ENCODE measurements at regions not wholly inside any gene's neighbourhood (a gene's known extent, or its start where the extent isn't known, plus 50 kb on each side); places are given as distances from the start of the nearest gene placed in this dataset.

DNA sequence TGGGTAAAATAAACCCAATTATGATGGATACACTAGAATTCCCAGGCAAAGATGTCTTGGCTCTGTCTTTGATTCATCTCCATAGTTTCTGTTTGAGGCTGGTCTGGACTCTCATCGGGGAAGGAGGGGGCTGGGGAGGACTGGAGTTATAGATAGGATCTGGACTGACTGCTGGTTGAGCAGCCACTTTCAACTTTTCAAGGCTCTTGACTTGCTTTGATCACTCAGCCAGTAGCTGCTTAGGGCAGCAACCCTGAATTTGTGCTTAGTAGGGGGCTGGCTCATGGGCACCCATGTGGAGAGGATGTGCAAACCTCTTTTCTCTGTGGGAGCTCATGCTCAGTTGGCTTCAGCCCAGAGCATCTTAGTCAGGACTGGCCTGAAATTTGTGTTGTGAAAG, 114.0 kb upstream of the NEDD9 start:
- Mint-ChIP-seq H3K9me3 (no peaks in the 10 kb centered on the region), H3K4me1 (peaks cover 92% of the 10 kb centered on the region), H3K27me3 (no peaks in the 10 kb centered on the region), H3K36me3 (ENCODE audit: insufficient read depth) (peaks cover 13% of the 10 kb centered on the region), H3K27ac (ENCODE audit: low read depth) (peak overlapping the region; percentile 37), H3K4me3 (no peak overlapping the region)
- ATAC-seq (replicated peaks; ENCODE audit: extremely low read depth, poor library complexity, severe bottlenecking) (no peak), DNase-seq (ENCODE audit: low spot score in 2 of 2) (no peak)

DNA sequence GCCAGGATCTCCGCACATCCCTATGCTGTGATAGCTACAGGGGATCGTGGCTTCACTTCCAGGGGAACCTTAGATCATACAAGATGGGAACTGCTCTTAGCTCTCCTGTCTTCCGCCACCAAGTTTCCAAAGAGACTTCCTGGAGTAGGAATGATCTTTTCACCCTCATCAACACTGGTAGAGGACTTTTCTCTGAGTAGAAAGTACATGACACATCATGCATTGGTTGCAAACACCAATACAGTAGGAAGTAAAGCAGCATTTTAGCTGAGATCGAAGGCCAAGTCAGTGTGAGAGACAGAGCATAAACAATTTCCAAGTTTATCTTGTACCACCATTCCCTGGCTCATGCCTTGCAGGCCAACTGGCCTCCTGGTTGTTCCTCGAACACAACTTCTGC, 113.1 kb upstream of the NEDD9 start:
- ATAC-seq (replicated peaks; ENCODE audit: extremely low read depth, poor library complexity, severe bottlenecking) (no peak), DNase-seq (ENCODE audit: low spot score in 2 of 2) (no peak)
- Mint-ChIP-seq H3K36me3 (ENCODE audit: insufficient read depth) (peaks cover 12% of the 10 kb centered on the region), H3K4me3 (no peak overlapping the region), H3K27ac (ENCODE audit: low read depth) (no peak overlapping the region), H3K27me3 (no peaks in the 10 kb centered on the region), H3K4me1 (peaks cover 90% of the 10 kb centered on the region), H3K9me3 (no peaks in the 10 kb centered on the region)

DNA sequence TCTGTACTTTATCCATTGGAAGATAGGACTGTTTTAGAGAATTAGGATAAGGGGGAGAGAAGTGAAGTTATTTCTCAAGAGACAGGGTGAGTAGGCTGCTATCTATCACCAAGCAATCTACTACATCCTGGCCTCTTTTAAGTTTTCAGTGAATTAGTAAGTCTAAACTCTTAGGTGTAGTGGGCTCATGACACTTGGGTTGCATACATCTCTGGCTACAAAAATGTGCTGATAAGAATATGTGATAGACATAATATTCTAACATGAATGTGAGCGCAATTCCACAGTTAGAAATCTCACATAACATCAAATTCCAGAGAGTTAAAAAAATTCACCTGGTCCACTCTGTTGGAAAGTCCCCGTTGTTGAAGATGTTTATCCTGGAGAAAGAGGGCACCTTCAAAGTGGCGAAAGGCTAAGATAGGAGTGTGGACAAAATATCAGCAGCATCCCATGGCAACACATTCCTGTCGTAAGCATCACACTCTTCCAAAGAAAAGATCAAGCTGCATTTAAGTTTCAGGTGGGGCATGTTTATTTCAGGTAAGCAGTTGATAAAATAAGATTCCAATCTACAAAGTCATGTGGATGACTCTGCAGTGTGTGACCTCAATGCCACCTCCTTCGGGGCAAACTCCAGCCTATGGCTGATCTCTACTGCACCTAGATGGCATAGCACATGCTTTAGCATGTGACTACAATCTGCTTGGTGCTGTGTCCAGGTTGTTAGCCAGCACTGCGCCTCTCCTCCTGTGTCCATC, 111.7 kb upstream of the NEDD9 start:
- DNase-seq (ENCODE audit: low spot score in 2 of 2) (no peak), ATAC-seq (replicated peaks; ENCODE audit: extremely low read depth, poor library complexity, severe bottlenecking) (no peak)
- H3K27me3 Mint-ChIP-seq, result no peaks in the 10 kb centered on the region
- H3K27ac Mint-ChIP-seq (ENCODE audit: low read depth), result peak overlapping the region; percentile 14
- no peak overlapping the region for H3K4me3 Mint-ChIP-seq
- peaks cover 85% of the 10 kb centered on the region for H3K4me1 Mint-ChIP-seq
- H3K36me3 Mint-ChIP-seq (ENCODE audit: insufficient read depth), result peaks cover 12% of the 10 kb centered on the region
- no peaks in the 10 kb centered on the region for H3K9me3 Mint-ChIP-seq

DNA sequence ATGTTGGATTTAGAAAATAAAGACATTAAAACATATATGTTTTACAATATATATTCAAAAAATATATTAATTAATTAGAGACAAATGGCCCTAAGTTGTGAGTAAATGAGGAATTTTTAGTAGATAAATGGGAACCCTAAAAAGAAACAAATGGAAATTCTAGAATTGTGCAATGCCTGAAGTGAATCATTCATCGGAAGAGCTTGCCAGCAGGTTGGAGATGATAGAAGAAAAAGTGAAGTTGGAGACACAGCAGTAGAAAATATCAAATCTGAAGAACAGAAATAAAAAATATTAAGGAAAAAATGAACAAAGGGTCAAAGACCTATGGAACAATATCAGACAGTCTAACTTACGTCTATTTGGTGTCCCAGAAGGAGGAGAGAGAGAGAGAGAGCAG, 109.4 kb upstream of the NEDD9 start:
- H3K27me3 Mint-ChIP-seq, result no peaks in the 10 kb centered on the region
- peaks cover 74% of the 10 kb centered on the region for H3K4me1 Mint-ChIP-seq
- no peak for DNase-seq (ENCODE audit: low spot score in 2 of 2)
- ATAC-seq (replicated peaks; ENCODE audit: extremely low read depth, poor library complexity, severe bottlenecking), result no peak
- H3K9me3 Mint-ChIP-seq, result no peaks in the 10 kb centered on the region
- H3K27ac Mint-ChIP-seq (ENCODE audit: low read depth), result peak overlapping the region; percentile 67
- no peak overlapping the region for H3K4me3 Mint-ChIP-seq
- peaks cover 13% of the 10 kb centered on the region for H3K36me3 Mint-ChIP-seq (ENCODE audit: insufficient read depth)

DNA sequence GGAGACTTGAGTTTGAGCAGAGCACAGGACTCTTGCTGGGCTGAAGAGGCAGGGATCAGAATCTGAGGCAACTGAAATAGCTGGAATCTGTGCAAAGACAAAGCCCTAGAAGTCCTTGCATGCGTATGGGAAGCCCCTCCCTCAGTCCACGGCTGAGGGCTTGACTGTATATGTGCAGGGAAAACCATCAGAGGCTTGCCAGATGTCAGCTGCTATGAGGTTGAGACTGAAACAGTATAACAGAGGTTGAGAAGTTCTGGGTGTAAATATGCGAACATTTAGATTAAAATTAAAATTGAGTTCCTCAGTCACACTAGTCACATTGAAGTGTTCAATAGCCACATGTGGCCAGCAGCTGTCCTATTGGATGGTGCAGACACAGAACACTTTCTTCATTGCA, 108.8 kb upstream of the NEDD9 start:
- Mint-ChIP-seq H3K27me3 (no peaks in the 10 kb centered on the region), H3K9me3 (no peaks in the 10 kb centered on the region), H3K4me3 (no peak overlapping the region), H3K36me3 (ENCODE audit: insufficient read depth) (peaks cover 13% of the 10 kb centered on the region), H3K27ac (ENCODE audit: low read depth) (no peak overlapping the region), H3K4me1 (peaks cover 70% of the 10 kb centered on the region)
- ATAC-seq (replicated peaks; ENCODE audit: extremely low read depth, poor library complexity, severe bottlenecking) (no peak), DNase-seq (ENCODE audit: low spot score in 2 of 2) (no peak)

DNA sequence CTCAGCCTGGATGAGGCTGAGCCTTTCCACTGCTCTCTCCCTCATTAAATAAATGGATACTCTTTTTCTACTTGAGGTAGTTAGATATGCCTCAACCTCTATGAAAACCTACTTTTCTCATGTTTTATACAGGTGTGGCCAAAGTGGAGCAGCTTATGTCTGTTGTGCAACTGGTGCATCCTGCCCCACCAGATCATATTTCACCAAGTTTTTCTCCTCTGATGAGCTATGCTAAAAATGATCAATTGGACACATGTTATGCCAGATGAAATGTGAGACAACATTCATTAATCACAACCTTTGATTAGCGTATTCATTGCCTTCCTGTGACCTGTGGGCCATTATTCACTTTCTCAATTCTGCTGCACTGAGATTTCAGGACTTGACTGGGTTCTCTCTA, 106.9 kb upstream of the NEDD9 start:
- H3K4me3 Mint-ChIP-seq, result no peak overlapping the region
- H3K27ac Mint-ChIP-seq (ENCODE audit: low read depth), result no peak overlapping the region
- peaks cover 61% of the 10 kb centered on the region for H3K4me1 Mint-ChIP-seq
- DNase-seq (ENCODE audit: low spot score in 2 of 2) (no peak), ATAC-seq (replicated peaks; ENCODE audit: extremely low read depth, poor library complexity, severe bottlenecking) (no peak)
- no peaks in the 10 kb centered on the region for H3K27me3 Mint-ChIP-seq
- H3K36me3 Mint-ChIP-seq (ENCODE audit: insufficient read depth), result peaks cover 10% of the 10 kb centered on the region
- no peaks in the 10 kb centered on the region for H3K9me3 Mint-ChIP-seq

DNA sequence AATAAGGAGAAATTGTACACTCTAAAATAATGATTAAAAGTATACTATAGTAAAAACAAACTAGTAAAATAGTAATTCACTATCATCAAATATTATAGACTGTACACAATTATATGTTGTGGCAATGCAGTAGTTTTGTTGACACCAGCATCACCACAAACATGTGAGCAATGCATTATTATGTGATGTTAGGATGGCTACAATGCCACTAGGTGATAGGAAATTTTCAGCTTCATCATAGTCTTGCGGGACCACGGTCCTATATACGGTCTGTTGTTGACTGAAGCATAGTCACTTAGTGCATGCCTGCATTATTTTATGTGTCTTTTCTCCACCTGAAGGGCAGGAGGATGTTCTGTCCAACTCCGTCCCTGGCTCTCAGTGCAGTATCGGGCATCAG, 104.8 kb upstream of the NEDD9 start:
- peaks cover 63% of the 10 kb centered on the region for H3K4me1 Mint-ChIP-seq
- ATAC-seq (replicated peaks; ENCODE audit: extremely low read depth, poor library complexity, severe bottlenecking), result no peak
- H3K9me3 Mint-ChIP-seq, result no peaks in the 10 kb centered on the region
- H3K27ac Mint-ChIP-seq (ENCODE audit: low read depth), result no peak overlapping the region
- no peak for DNase-seq (ENCODE audit: low spot score in 2 of 2)
- H3K27me3 Mint-ChIP-seq, result no peaks in the 10 kb centered on the region
- no peak overlapping the region for H3K4me3 Mint-ChIP-seq
- H3K36me3 Mint-ChIP-seq (ENCODE audit: insufficient read depth), result peaks cover 7% of the 10 kb centered on the region

DNA sequence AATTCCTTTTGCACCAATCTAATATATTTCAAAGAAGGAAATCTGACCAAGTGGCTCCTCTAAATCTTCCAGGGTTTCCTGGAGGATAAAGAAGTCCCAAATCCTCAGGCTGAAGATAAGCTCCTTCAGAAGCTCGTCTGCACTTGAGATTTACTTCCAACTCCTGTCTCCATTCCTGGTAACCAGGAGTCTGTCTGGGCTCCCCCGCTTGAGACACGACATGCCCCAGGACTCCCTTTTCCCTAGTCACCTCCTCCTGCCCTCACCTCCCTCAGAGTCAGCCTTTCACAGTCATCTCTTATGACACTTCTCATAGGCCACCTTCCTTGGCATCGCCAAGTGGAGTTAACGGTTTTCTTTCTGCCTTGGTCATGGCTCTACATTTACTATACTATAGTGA, 103.4 kb upstream of the NEDD9 start:
- H3K4me1 Mint-ChIP-seq, result peaks cover 65% of the 10 kb centered on the region

DNA sequence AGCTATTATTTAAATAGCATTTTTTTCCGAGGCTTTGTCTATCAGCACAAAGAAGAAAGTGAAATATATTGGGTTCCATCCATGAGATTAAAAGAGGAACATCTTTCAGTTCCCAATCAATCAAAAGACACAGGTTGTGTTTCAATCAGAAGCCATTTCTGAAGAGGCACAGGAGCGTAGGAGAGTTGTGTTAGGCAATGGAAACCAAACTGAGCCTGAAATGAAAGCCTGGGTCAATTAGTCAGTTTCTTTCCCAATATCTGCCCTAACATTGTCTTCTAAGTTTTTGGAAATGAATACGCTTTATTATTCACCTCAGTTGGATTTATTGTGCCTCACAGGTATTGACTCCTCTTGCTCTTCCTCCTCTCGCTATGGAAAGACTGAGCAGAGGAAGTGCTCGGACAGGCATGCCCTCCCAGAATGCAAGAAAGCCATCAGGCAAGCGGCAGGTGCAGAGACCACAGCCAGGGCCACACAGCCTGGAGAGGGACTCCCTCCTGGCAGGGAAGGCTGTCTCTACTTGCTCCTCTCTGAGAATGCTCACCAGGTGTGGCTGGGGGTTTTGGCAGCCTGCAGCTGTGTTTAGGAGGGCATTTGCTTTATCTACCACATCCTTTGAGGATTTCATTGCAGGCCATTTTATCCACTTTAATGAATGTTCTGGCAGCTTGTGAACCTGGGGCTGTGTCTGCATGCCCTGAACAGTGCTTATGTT, 100.8 kb upstream of the NEDD9 start:
- ATAC-seq (replicated peaks; ENCODE audit: extremely low read depth, poor library complexity, severe bottlenecking) (no peak), DNase-seq (ENCODE audit: low spot score in 2 of 2) (no peak)
- H3K4me3 Mint-ChIP-seq, result no peak overlapping the region
- H3K27me3 Mint-ChIP-seq, result no peaks in the 10 kb centered on the region
- peaks cover 2% of the 10 kb centered on the region for H3K36me3 Mint-ChIP-seq (ENCODE audit: insufficient read depth)
- no peaks in the 10 kb centered on the region for H3K9me3 Mint-ChIP-seq
- H3K27ac Mint-ChIP-seq (ENCODE audit: low read depth), result peak overlapping the region; percentile 38
- H3K4me1 Mint-ChIP-seq, result peaks cover 71% of the 10 kb centered on the region

More for the DNA sequence above, 103.4 kb upstream of the NEDD9 start:
- Mint-ChIP-seq H3K4me3 (no peak overlapping the region), H3K9me3 (no peaks in the 10 kb centered on the region), H3K27ac (ENCODE audit: low read depth) (peak overlapping the region; percentile 23), H3K36me3 (ENCODE audit: insufficient read depth) (peaks cover 4% of the 10 kb centered on the region), H3K27me3 (no peaks in the 10 kb centered on the region)
- DNase-seq (ENCODE audit: low spot score in 2 of 2), result no peak
- ATAC-seq (replicated peaks; ENCODE audit: extremely low read depth, poor library complexity, severe bottlenecking), result no peak

DNA sequence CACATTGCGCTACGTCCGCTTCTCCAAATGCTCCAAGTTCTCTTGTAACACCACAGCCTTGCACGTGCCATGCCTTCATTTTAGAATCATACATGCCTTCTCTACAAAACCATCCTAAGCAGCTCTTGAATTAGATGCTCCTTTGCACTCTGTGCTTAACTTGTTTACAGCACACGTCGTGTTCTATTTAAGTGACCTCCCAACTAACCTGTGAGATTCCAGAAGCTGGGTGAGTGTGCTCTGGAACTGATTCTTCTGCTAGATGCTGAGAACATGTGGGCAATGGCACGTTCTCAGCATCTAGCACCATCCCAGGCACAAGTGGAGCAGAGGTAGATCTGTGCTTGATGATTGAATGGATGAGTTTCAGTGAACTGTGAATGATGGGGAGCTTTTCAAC, 100.0 kb upstream of the NEDD9 start:
- Mint-ChIP-seq H3K27ac (ENCODE audit: low read depth) (no peak overlapping the region), H3K4me1 (peaks cover 68% of the 10 kb centered on the region), H3K4me3 (no peak overlapping the region), H3K36me3 (ENCODE audit: insufficient read depth) (peaks cover 6% of the 10 kb centered on the region), H3K27me3 (no peaks in the 10 kb centered on the region), H3K9me3 (no peaks in the 10 kb centered on the region)
- ATAC-seq (replicated peaks; ENCODE audit: extremely low read depth, poor library complexity, severe bottlenecking), result no peak
- DNase-seq (ENCODE audit: low spot score in 2 of 2), result no peak

DNA sequence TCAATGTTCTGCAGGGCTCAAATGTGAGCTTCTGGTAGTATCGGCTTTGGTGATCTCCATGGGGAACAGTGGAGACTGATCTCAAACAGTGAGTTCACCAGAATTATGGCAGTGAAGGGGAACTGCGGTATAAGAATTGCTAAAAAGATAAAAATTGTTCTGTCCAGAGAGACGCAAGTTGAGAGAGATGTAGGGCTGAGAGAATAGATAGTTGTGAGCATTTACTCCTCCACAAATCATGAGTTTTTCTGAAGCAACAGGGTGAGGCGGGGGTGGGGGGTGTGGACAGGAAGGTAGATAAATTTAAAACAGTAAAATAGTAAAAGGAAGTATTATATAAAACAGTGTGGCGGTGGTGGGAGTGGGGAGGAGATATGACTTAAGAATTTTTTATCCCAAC, 98.6 kb upstream of the NEDD9 start:
- Mint-ChIP-seq H3K27ac (ENCODE audit: low read depth) (peak overlapping the region; percentile 44), H3K27me3 (no peaks in the 10 kb centered on the region), H3K9me3 (no peaks in the 10 kb centered on the region), H3K4me3 (no peak overlapping the region), H3K4me1 (peaks cover 67% of the 10 kb centered on the region), H3K36me3 (ENCODE audit: insufficient read depth) (peaks cover 6% of the 10 kb centered on the region)
- no peak for DNase-seq (ENCODE audit: low spot score in 2 of 2)
- ATAC-seq (replicated peaks; ENCODE audit: extremely low read depth, poor library complexity, severe bottlenecking), result no peak

DNA sequence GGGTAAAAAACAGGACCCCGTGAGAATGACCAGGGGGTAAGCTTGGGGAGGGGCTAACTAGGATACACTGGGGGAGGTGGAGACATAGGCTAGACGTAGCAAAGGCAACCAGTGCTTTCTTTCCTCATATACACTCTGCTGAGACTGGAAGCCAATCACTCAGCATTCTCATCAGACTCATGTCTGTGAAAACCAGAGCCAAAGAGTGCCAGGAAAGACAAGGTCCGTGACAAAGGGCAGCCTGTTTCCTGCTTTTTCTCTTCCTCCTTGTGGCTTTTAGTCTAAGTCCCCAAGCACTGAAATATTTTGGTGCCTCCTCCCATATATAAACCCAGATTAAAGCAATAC, 97.9 kb upstream of the NEDD9 start:
- peaks cover 6% of the 10 kb centered on the region for H3K36me3 Mint-ChIP-seq (ENCODE audit: insufficient read depth)
- ATAC-seq (replicated peaks; ENCODE audit: extremely low read depth, poor library complexity, severe bottlenecking) (no peak), DNase-seq (ENCODE audit: low spot score in 2 of 2) (no peak)
- H3K4me3 Mint-ChIP-seq, result no peak overlapping the region
- H3K27ac Mint-ChIP-seq (ENCODE audit: low read depth), result peak overlapping the region; percentile 44
- H3K9me3 Mint-ChIP-seq, result no peaks in the 10 kb centered on the region
- peaks cover 62% of the 10 kb centered on the region for H3K4me1 Mint-ChIP-seq
- H3K27me3 Mint-ChIP-seq, result no peaks in the 10 kb centered on the region

DNA sequence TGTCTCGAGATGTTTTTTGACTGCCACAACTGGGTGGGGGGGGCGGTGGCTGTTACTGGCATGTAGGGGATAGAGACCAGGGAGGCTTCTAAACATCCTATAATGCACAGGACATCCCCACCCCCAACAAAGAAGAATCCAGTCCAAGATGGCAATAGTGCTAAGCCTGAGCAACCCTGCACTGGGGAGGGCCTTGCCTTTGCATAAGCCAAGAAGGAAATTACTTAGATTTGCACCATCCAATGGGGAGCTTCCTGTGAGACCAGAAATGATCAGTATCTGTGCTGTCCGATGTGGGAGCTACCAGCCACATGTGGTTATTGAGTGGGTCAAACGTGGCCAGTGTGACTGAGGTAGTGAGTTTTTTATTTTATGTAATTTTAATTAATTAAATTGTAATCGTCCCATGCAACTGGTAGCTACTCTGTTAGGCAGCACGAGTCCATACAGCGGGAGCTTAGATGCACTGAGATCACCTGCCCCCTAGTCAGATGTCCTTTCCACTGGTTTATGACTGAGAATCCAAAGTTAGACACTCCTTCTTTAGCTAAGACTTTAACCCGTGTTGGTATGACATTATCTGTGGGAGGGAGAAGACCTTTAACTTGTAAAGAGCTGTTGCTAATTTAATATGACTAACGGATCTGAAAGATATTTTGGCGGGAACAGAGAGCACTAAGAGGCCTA, 97.4 kb upstream of the NEDD9 start:
- Mint-ChIP-seq H3K27ac (ENCODE audit: low read depth) (peak overlapping the region; percentile 45), H3K27me3 (no peaks in the 10 kb centered on the region), H3K4me1 (peaks cover 63% of the 10 kb centered on the region), H3K4me3 (no peak overlapping the region), H3K9me3 (no peaks in the 10 kb centered on the region), H3K36me3 (ENCODE audit: insufficient read depth) (peaks cover 6% of the 10 kb centered on the region)
- no peak for DNase-seq (ENCODE audit: low spot score in 2 of 2)
- no peak for ATAC-seq (replicated peaks; ENCODE audit: extremely low read depth, poor library complexity, severe bottlenecking)

Data from central memory CD8-positive, alpha-beta T cell (primary cell).